IMR-90 (cell line): ENCODE measurements at regions not wholly inside any gene's neighbourhood (a gene's known extent, or its start where the extent isn't known, plus 50 kb on each side); places are given as distances from the start of the nearest gene placed in this dataset.

Source experiments
- ATAC-seq: fragments of 200-7000 bp; cut with Tn5 transposase; 2 replicates; pipeline ENCODE4 v1.9.1; 2020; ENCODE audit warnings: low read depth, mild to moderate bottlenecking, moderate library complexity
- BruUV-seq: library from RNA; stranded (reverse); fragments of 400-500 nt; replicated peaks from 2 replicates; lab custom pipeline; 2021; lab: Mats Ljungman, UMichigan
- CTCF ChIA-PET: fragments of 300-600 bp; formaldehyde crosslinking; extraction: SDS; loops from one replicate; lab custom pipeline; 2021; ENCODE audit warnings: antibody characterized with exemption; lab: Yijun Ruan, JAX
- POLR2A ChIA-PET: fragments of 300-600 bp; sonication (Branson Sonifier 250); formaldehyde crosslinking; loops from one replicate; lab custom pipeline; 2022; ENCODE audit warnings: antibody characterized with exemption; ENCODE audit not compliant: unreplicated experiment; lab: Charles Lee
- DNase-seq: peaks from one replicate; pipeline ENCODE4 v3.0.0; 2013
- H2AFZ ChIP-seq: replicated peaks from 2 replicates; pipeline ENCODE3; 2013; ENCODE audit warnings: low read length, mild to moderate bottlenecking; ENCODE audit not compliant: poor library complexity
- H2AK5ac ChIP-seq: 2 replicates; pipeline ENCODE4 v1.6.1; 2013; ENCODE audit warnings: low read depth, low read length, inconsistent platforms
- H2AK9ac ChIP-seq: replicated peaks from 2 replicates; pipeline ENCODE3; 2013; ENCODE audit warnings: mild to moderate bottlenecking, low read depth, low read length, moderate library complexity; ENCODE audit not compliant: poor library complexity
- H2BK120ac ChIP-seq: 2 replicates; pipeline ENCODE4 v1.6.1; 2013; ENCODE audit warnings: low read depth, low read length, inconsistent platforms
- H2BK15ac ChIP-seq: 3 replicates; pipeline ENCODE4 v1.6.1; 2013; ENCODE audit warnings: low read depth, low read length, inconsistent platforms
- H2BK20ac ChIP-seq: 2 replicates; pipeline ENCODE4 v1.6.1; 2013; ENCODE audit warnings: low read depth, mild to moderate bottlenecking, inconsistent platforms, low read length, moderate library complexity
- H2BK5ac ChIP-seq: 2 replicates; pipeline ENCODE4 v1.6.1; 2013; ENCODE audit warnings: mild to moderate bottlenecking, low read depth, low read length, inconsistent platforms; ENCODE audit not compliant: poor library complexity, severe bottlenecking
- H3K14ac ChIP-seq: replicated peaks from 2 replicates; pipeline ENCODE4 v1.6.1; 2013; ENCODE audit warnings: low read depth, low read length, inconsistent platforms
- H3K18ac ChIP-seq: 2 replicates; pipeline ENCODE4 v1.6.1; 2013; ENCODE audit warnings: low read depth, low read length, control low read depth
- H3K23ac ChIP-seq: 2 replicates; pipeline ENCODE4 v1.6.1; 2013; ENCODE audit warnings: low read depth, low read length, inconsistent platforms
- H3K27ac ChIP-seq: 2 replicates; pipeline ENCODE4 v1.5.1; 2013; ENCODE audit warnings: mild to moderate bottlenecking, control low read depth, low read length; ENCODE audit not compliant: insufficient read depth
- H3K27me3 ChIP-seq: 2 replicates; pipeline ENCODE4 v1.6.1; 2013; ENCODE audit warnings: low read length; ENCODE audit not compliant: control insufficient read depth, insufficient read depth
- H3K36me3 ChIP-seq: 2 replicates; pipeline ENCODE4 v1.6.1; 2013; ENCODE audit warnings: low read length, mixed read lengths; ENCODE audit not compliant: control insufficient read depth, insufficient read depth
- H3K4ac ChIP-seq: 2 replicates; pipeline ENCODE4 v1.6.1; 2013; ENCODE audit warnings: low read depth, low read length, inconsistent platforms
- H3K4me1 ChIP-seq: 2 replicates; pipeline ENCODE4 v1.6.1; 2013; ENCODE audit warnings: low read length, mixed read lengths; ENCODE audit not compliant: control insufficient read depth, insufficient read depth
- H3K4me2 ChIP-seq: 2 replicates; pipeline ENCODE4 v1.6.1; 2013; ENCODE audit warnings: low read depth, mild to moderate bottlenecking, control low read depth, low read length, moderate library complexity
- H3K4me3 ChIP-seq: 2 replicates; pipeline ENCODE4 v1.5.1; 2013; ENCODE audit warnings: low read depth, mild to moderate bottlenecking, control low read depth, low read length, moderate library complexity; ENCODE audit not compliant: insufficient read depth
- H3K56ac ChIP-seq: 2 replicates; pipeline ENCODE4 v1.6.1; 2013; ENCODE audit warnings: low read length, inconsistent platforms; ENCODE audit not compliant: insufficient read depth; ENCODE audit errors: extremely low read depth
- H3K79me1 ChIP-seq, 2 experiments: 2 replicates each; pipeline ENCODE4 v1.6.1; 2013; ENCODE audit warnings: low read length in 2 of 2, inconsistent platforms in 1 of 2, low read depth in 1 of 2
- H3K9ac ChIP-seq: 2 replicates; pipeline ENCODE4 v1.6.1; 2013; ENCODE audit warnings: low read depth, low read length, control low read depth
- H3K9me1 ChIP-seq: 2 replicates; pipeline ENCODE4 v1.6.1; 2013; ENCODE audit warnings: low read length, inconsistent platforms; ENCODE audit not compliant: insufficient read depth
- H3K9me3 ChIP-seq: 2 replicates; pipeline ENCODE4 v1.6.1; 2013; ENCODE audit warnings: low read length; ENCODE audit not compliant: control insufficient read depth, insufficient read depth
- H4K20me1 ChIP-seq: 2 replicates; pipeline ENCODE4 v1.6.1; 2013; ENCODE audit warnings: low read length, inconsistent platforms; ENCODE audit not compliant: insufficient read depth
- H4K5ac ChIP-seq: 2 replicates; pipeline ENCODE4 v1.6.1; 2013; ENCODE audit warnings: mild to moderate bottlenecking, low read depth, low read length, control low read depth
- H4K8ac ChIP-seq, 2 experiments: 2 replicates each; pipeline ENCODE4 v1.6.1; 2013; ENCODE audit warnings: low read depth in 2 of 2, low read length in 2 of 2, control low read depth in 1 of 2, inconsistent platforms in 1 of 2
- H4K91ac ChIP-seq: 2 replicates; pipeline ENCODE4 v1.6.1; 2013; ENCODE audit warnings: low read depth, low read length, inconsistent platforms; ENCODE audit not compliant: insufficient read depth
- MAFK ChIP-seq: IDR thresholded peaks from 2 replicates; pipeline ENCODE4 v1.6.1; 2012; ENCODE audit warnings: low read depth, low read length, improper control_type of control experiment
- WGBS, 2 experiments: methylation state at CpG; one replicate each; pipeline versions ENCODE4 v1.1.5 to v1.1.7; 2013; ENCODE audit warnings: missing lambda C conversion rate in 2 of 2; ENCODE audit not compliant: insufficient read length in 1 of 2; ENCODE audit errors: extremely low coverage in 2 of 2; 5-methylcytosine and 5-hydroxymethylcytosine counted together
- dilution Hi-C: fragments of 300-500 bp; cut with HindIII; formaldehyde crosslinking; loops from one replicate; pipeline ENCODE4 v1.14.3; 2018; ENCODE audit warnings: low sequenced_read_pairs; ENCODE audit not compliant: unreplicated experiment
- in situ Hi-C: fragments of 300-500 bp; cut with MboI; formaldehyde crosslinking; loops from 3 replicates; pipeline ENCODE4 v1.14.3; 2019; ENCODE audit warnings: low sequenced_read_pairs, inconsistent platforms, mixed read lengths
- intact Hi-C: fragments of 100-400 bp; cut with micrococcal nuclease; formaldehyde crosslinking; loops from 2 replicates; pipeline ENCODE4 v1.10.0; 2022

DNA sequence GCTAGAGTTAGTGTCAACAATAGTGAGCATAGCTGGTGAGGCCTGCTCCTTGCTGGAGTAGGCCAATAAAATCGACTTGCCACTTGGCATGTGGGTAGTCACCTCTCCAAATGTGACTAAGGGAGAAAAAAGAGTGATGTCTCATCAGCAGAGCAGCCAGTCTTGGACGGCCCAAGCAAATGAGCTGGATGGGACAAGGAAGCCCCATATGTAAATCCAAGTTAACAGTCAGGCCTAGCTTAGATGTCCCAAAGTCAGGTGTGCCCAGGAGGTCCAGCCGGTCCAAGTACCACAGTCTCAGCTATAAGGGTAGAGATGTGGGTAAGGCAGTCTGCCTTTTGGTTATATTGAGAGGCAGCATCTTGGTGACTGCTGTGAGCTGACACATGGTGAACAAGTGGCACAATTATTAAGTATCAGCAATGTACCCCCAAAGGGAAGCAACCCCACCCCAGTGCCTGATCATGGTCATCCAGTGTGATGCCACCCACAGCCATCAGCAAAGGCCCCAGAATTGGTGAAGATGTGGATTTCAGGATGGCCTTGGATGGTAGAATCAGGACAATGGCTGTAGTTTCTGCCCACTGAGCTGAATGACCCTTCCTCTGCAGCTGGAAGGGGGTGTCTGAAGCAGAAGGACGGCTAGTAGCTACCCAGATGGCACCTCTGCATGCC is 83.4 kb downstream of the TNFRSF13B start:
- Histone ChIP-seq H2BK5ac (no peak overlapping the region), H4K20me1 (no peaks in the 10 kb centered on the region), H4K5ac (no peak overlapping the region), H2AK9ac (no peak overlapping the region), H3K9me3 (no peaks in the 10 kb centered on the region), H4K8ac (no peak overlapping the region), H3K27me3 (peaks cover 8% of the 10 kb centered on the region; the same call in 1 of the 2 replicates), H3K36me3 (no peaks in the 10 kb centered on the region), H3K4me1 (no peaks in the 10 kb centered on the region), H3K9ac (no peak overlapping the region), H3K79me1 (no peaks in the 10 kb centered on the region), H3K4me2 (no peak overlapping the region), H3K9me1 (no peaks in the 10 kb centered on the region), H4K91ac (no peak overlapping the region), H2AK5ac (no peak overlapping the region), H2BK15ac (no peak overlapping the region), H3K4me3 (no peak overlapping the region), H3K14ac (no peak overlapping the region), H2BK120ac (no peak overlapping the region), H2BK20ac (no peak overlapping the region), H3K23ac (no peak overlapping the region), H3K18ac (no peak overlapping the region), H3K27ac (no peak overlapping the region), H2AFZ (no peak overlapping the region), H3K56ac (no peak overlapping the region), H3K4ac (no peak overlapping the region)
- no peak for DNase-seq
- ATAC-seq: no peak
- ChIA-PET CTCF (no interaction called here), POLR2A (no interaction called here)
- 40% methylated on average over 2 of the region's 4 CpGs; no CpG with 5 or more reads in 1 of the 2 experiments for WGBS, 2 experiments
- in situ Hi-C loops: no loop called here
- dilution Hi-C loops: no loop called here
- BruUV-seq: no TSS peak
- no peak for TF ChIP-seq MAFK
- intact Hi-C loops: no loop called here
